MM.1S (cell line): ENCODE measurements at regions not wholly inside any gene's neighbourhood (a gene's known extent, or its start where the extent isn't known, plus 50 kb on each side); places are given as distances from the start of the nearest gene placed in this dataset.

ENCODE experiments used
- EZH2 ChIP-seq: fragments of 300-600 bp; sonication (generic); optimal IDR thresholded peaks from 2 replicates; pipeline ENCODE3; 2017; ENCODE audit warnings: low read depth, mild to moderate bottlenecking, antibody characterized with exemption, low read length, mixed read lengths
- TF ChIP-seq, protein P1 (sequence below): fragments of 300-600 bp; sonication (generic); IDR thresholded peaks from 2 replicates; pipeline ENCODE4 v1.5.1; 2016; ENCODE audit warnings: antibody characterized with exemption, low read length, mixed read lengths

DNA sequence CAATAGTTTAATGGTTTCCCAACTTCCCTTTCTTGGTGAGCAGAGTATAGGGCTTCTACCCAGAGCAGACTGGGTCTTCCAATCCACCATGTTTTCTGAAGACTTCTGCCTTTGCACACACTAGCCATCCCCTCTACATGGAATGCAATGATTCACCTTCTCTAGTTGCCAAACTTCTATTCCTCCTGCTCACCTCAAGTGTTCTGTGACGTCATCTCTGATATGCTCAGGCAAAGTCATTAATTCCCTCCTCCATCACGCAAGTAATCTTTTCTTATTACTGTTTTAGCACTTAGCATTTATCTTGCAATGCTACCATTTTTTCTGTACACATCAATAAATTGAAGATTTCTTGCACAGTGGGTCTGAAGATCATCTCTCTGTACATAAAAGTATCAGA, 174.2 kb downstream of the RBM26 start:
- no peak for TF ChIP-seq EZH2
- TF ChIP-seq, protein P1, sequence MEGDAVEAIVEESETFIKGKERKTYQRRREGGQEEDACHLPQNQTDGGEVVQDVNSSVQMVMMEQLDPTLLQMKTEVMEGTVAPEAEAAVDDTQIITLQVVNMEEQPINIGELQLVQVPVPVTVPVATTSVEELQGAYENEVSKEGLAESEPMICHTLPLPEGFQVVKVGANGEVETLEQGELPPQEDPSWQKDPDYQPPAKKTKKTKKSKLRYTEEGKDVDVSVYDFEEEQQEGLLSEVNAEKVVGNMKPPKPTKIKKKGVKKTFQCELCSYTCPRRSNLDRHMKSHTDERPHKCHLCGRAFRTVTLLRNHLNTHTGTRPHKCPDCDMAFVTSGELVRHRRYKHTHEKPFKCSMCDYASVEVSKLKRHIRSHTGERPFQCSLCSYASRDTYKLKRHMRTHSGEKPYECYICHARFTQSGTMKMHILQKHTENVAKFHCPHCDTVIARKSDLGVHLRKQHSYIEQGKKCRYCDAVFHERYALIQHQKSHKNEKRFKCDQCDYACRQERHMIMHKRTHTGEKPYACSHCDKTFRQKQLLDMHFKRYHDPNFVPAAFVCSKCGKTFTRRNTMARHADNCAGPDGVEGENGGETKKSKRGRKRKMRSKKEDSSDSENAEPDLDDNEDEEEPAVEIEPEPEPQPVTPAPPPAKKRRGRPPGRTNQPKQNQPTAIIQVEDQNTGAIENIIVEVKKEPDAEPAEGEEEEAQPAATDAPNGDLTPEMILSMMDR, result no peak
